ENCODE measurements at regions not wholly inside any gene's neighbourhood (a gene's known extent, or its start where the extent isn't known, plus 50 kb on each side); places are given as distances from the start of the nearest gene placed in this dataset.

DNA sequence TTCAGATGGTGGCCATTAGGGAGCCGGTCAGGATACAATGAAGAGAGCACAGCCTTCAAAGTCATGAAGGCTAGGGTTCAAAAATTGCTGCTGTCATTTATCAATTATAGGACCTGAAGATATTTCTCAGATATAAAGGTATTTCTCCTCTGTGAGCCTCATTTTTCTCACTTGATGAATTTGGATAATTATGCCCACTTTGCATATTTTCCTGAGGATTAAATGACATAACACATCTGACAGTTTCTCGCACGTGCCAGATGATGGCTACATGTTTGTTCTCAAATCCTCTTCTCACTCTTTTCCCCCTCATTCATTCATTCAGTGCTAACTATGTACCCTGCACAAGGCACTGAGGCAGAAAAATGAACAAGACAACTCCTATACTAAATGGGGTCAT is 391.6 kb downstream of the INHBA start:
- H3K36me3 Mint-ChIP-seq (ENCODE audit: low read depth): no peaks in the 10 kb centered on the region
- peaks cover 4% of the 10 kb centered on the region for H3K4me1 Mint-ChIP-seq (ENCODE audit: low read depth)
- no peaks in the 10 kb centered on the region for H3K9me3 Mint-ChIP-seq (ENCODE audit: low read depth)
- H3K4me3 Mint-ChIP-seq (ENCODE audit: unreplicated experiment): no peak overlapping the region
- H3K27me3 Mint-ChIP-seq (ENCODE audit: low read depth): no peaks in the 10 kb centered on the region
- TF ChIP-seq, protein P1, sequence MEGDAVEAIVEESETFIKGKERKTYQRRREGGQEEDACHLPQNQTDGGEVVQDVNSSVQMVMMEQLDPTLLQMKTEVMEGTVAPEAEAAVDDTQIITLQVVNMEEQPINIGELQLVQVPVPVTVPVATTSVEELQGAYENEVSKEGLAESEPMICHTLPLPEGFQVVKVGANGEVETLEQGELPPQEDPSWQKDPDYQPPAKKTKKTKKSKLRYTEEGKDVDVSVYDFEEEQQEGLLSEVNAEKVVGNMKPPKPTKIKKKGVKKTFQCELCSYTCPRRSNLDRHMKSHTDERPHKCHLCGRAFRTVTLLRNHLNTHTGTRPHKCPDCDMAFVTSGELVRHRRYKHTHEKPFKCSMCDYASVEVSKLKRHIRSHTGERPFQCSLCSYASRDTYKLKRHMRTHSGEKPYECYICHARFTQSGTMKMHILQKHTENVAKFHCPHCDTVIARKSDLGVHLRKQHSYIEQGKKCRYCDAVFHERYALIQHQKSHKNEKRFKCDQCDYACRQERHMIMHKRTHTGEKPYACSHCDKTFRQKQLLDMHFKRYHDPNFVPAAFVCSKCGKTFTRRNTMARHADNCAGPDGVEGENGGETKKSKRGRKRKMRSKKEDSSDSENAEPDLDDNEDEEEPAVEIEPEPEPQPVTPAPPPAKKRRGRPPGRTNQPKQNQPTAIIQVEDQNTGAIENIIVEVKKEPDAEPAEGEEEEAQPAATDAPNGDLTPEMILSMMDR (IDR thresholded peaks at IDR 0.05): no peak
- H3K27ac Mint-ChIP-seq (ENCODE audit: unreplicated experiment): no peak overlapping the region
- no peak for DNase-seq (ENCODE audit: low spot score)

DNA sequence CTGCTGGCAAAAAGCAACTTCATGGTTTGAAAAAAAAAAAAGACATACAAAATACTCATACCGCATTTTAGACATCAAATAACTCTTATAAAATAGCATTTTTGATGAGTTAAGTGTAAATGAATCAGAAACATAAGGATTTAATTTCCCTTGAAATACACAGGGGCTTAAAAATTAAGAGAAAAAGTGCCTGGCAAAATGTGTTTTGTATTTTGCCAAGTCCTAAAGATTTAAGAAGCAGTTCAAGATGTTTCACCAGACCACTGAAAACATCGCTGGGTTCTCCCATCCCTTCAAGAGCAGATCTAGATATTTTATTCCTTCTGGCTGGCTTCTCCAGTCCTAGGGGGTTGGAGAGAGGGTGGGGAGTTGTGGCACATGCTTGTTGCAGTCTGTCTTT is 396.4 kb downstream of the INHBA start:
- Mint-ChIP-seq H3K27ac (ENCODE audit: unreplicated experiment) (no peak overlapping the region), H3K36me3 (ENCODE audit: low read depth) (no peaks in the 10 kb centered on the region), H3K9me3 (ENCODE audit: low read depth) (no peaks in the 10 kb centered on the region), H3K27me3 (ENCODE audit: low read depth) (no peaks in the 10 kb centered on the region), H3K4me1 (ENCODE audit: low read depth) (peaks cover 4% of the 10 kb centered on the region), H3K4me3 (ENCODE audit: unreplicated experiment) (no peak overlapping the region)
- TF ChIP-seq, protein P1 (IDR thresholded peaks at IDR 0.05): no peak
- no peak for DNase-seq (ENCODE audit: low spot score)

DNA sequence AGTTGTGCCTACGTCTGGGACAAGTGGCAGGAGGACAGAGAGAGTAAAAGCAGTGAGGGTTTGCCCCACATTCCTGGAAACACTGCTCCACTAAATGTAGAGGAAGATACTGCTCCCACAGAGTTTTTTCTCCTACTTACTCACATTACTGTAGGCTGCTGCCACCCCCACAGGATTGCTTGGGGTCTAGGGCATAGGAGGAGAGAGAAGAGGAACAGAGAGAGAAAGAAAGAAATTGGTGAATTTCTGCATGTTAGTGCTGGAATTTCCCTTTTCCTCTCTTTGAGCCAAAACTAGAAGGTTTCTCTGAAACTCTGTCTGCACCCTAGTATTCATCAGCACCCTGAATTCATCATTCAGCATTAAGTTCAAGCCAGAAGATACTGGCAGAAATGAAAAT is 397.9 kb downstream of the INHBA start:
- no peaks in the 10 kb centered on the region for H3K27me3 Mint-ChIP-seq (ENCODE audit: low read depth)
- no peaks in the 10 kb centered on the region for H3K36me3 Mint-ChIP-seq (ENCODE audit: low read depth)
- H3K9me3 Mint-ChIP-seq (ENCODE audit: low read depth): no peaks in the 10 kb centered on the region
- H3K4me1 Mint-ChIP-seq (ENCODE audit: low read depth): peaks cover 4% of the 10 kb centered on the region
- H3K4me3 Mint-ChIP-seq (ENCODE audit: unreplicated experiment): no peak overlapping the region
- no peak for DNase-seq (ENCODE audit: low spot score)
- no peak overlapping the region for H3K27ac Mint-ChIP-seq (ENCODE audit: unreplicated experiment)
- TF ChIP-seq, protein P1 (IDR thresholded peaks at IDR 0.05): no peak

DNA sequence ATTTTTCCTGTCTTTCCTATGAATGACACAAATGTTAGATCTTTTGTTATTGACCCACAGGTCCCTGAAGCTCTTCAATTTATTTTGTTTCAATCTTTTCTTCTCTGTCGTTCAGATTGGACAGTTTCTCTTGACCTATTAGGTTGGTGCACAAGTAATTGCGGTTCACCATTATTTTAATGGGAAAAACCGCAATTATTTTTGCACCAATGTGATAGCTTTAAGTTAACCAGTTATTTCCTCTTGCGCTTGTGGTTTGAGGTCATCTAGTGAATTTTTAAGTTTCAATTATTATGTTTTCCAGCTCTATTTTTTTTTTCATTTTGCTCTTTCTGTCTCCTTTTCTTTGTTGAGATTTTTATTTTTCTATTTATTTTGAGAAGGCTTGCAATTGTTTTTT is 399.2 kb downstream of the INHBA start:
- no peak overlapping the region for H3K27ac Mint-ChIP-seq (ENCODE audit: unreplicated experiment)
- DNase-seq (ENCODE audit: low spot score): no peak
- no peaks in the 10 kb centered on the region for H3K9me3 Mint-ChIP-seq (ENCODE audit: low read depth)
- peaks cover 4% of the 10 kb centered on the region for H3K4me1 Mint-ChIP-seq (ENCODE audit: low read depth)
- H3K4me3 Mint-ChIP-seq (ENCODE audit: unreplicated experiment): no peak overlapping the region
- TF ChIP-seq, protein P1 (IDR thresholded peaks at IDR 0.05): no peak
- no peaks in the 10 kb centered on the region for H3K27me3 Mint-ChIP-seq (ENCODE audit: low read depth)
- H3K36me3 Mint-ChIP-seq (ENCODE audit: low read depth): no peaks in the 10 kb centered on the region

DNA sequence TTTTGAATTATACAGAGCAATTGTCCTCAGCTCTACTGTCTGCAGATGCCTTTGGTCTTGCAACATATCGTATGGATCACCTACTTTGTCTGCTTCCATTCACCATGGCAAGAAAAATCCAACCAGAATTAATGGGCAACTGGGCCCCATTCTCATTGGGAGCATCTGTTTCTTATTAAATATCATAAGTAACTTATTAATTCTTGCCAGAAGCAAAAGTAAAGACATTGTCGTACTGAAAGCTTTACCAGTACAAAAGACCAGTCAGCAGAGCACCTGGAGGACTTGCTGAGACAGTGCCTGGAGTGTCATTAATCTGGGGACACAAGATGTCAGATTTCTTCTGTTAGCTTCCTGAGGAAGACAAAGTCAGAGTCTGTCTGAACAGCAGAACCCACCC is 404.5 kb downstream of the INHBA start:
- Mint-ChIP-seq H3K4me3 (ENCODE audit: unreplicated experiment) (no peak overlapping the region), H3K27me3 (ENCODE audit: low read depth) (no peaks in the 10 kb centered on the region), H3K27ac (ENCODE audit: unreplicated experiment) (no peak overlapping the region), H3K9me3 (ENCODE audit: low read depth) (no peaks in the 10 kb centered on the region), H3K4me1 (ENCODE audit: low read depth) (no peaks in the 10 kb centered on the region), H3K36me3 (ENCODE audit: low read depth) (no peaks in the 10 kb centered on the region)
- DNase-seq (ENCODE audit: low spot score): no peak
- TF ChIP-seq, protein P1 (IDR thresholded peaks at IDR 0.05): no peak
